Mucosa of stomach (tissue), 1 donor: ENCODE measurements at regions not wholly inside any gene's neighbourhood (a gene's known extent, or its start where the extent isn't known, plus 50 kb on each side); places are given as distances from the start of the nearest gene placed in this dataset.
"Not testable (repeated sequence)": the region's sequence is repeated elsewhere in the genome, so short reads cannot be mapped to it uniquely, and the experiment has no call there.

Source experiments
- H3K27me3 ChIP-seq: one replicate; pipeline ENCODE4 v1.7.0; 2013; ENCODE audit warnings: mild to moderate bottlenecking, low read length; ENCODE audit not compliant: control insufficient read depth, insufficient read depth
- H3K36me3 ChIP-seq: one replicate; pipeline ENCODE4 v1.7.0; 2013; ENCODE audit warnings: low read length; ENCODE audit not compliant: control insufficient read depth, insufficient read depth
- H3K4me1 ChIP-seq: one replicate; pipeline ENCODE4 v1.7.0; 2013; ENCODE audit warnings: mild to moderate bottlenecking, low read length; ENCODE audit not compliant: control insufficient read depth, insufficient read depth
- H3K4me3 ChIP-seq: one replicate; pipeline ENCODE4 v1.7.0; 2013; ENCODE audit warnings: low read length
- H3K9ac ChIP-seq: one replicate; pipeline ENCODE4 v1.7.0; 2013; ENCODE audit warnings: mild to moderate bottlenecking, low read length, moderate library complexity
- H3K9me3 ChIP-seq: one replicate; pipeline ENCODE4 v1.7.0; 2013; ENCODE audit warnings: mild to moderate bottlenecking, low read length, moderate library complexity; ENCODE audit not compliant: control insufficient read depth
- donor health status: Pancreatic carcinoma.

DNA sequence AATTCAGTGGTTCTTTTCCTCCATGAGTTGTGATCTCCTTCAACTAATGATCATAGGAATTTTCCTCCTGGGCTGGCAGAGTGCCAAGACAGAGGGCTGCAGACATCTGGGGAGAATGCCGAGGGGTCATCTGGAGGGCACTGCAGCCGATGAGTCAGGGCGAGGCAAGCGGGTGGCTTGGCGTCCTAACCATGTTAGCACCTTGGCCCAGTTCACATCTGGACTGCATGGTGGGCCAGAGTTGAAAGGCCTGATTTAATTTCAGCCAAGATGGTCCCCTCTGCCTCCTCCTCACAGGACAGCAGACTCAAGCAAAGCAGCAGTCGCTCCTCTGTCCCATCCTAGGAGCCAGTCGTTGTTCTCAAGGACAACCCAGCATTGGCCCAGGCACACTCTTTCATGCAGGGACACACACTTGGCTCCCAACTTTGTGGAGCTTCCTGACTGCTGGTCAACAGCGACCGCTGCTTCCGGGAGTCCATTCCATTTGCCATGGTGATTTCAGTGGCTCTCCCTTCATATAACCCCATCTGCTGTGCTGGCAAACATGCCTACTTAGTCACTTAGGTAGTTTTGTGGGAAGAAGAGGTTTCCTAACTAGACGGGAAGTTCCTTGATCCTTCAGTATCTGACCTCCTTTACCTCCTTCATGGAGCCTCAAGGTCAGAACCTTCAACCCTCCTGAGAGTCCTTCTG, 161.8 kb downstream of the TTC8 start:
- Histone ChIP-seq H3K4me3 (no peak overlapping the region), H3K27me3 (no peaks in the 10 kb centered on the region), H3K36me3 (no peaks in the 10 kb centered on the region), H3K9ac (no peak overlapping the region), H3K9me3 (no peaks in the 10 kb centered on the region), H3K4me1 (no peaks in the 10 kb centered on the region)

DNA sequence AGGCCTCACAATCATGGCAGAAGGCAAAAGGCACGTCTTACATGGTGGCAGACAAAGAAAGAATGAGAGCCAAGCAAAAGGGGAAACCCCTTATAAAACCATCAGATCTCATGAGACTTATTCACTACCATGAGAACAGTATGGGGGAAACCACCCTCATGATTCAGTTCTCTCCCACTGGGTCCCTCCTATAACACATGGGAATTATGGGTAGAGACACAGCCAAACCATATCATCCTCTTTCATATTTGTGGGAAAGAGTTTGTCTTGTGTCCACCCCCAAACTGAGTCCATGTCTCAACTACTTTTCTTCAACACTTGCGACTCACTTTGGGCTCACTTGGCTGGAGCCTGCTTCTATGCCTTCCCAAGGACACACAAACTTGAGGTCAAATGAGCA, 162.5 kb downstream of the TTC8 start:
- not testable (repeated sequence) for H3K9me3 ChIP-seq, H3K36me3 ChIP-seq, H3K4me3 ChIP-seq, H3K9ac ChIP-seq, H3K27me3 ChIP-seq, H3K4me1 ChIP-seq

DNA sequence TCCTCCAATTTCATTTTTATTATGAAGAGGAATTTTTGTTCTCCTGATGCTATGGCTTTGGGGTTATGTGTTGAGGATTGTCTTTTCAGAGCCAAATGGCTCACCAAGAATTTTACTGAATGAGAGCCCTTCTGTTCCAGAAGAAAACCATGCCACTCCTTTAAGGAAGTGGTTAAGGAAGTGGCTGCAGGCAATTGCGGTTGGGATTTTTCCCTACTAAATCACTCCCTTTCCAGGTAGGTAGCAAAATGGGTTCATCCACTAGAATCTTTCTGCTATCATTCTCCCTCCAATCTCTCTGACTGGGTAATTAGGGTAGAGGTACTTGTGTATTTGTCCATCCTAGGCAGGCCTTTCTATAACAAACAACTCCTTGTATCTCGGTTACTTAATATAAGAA, 163.1 kb downstream of the TTC8 start:
- H3K4me3 ChIP-seq: no peak overlapping the region
- no peaks in the 10 kb centered on the region for H3K4me1 ChIP-seq
- H3K27me3 ChIP-seq: no peaks in the 10 kb centered on the region
- no peaks in the 10 kb centered on the region for H3K9me3 ChIP-seq
- H3K9ac ChIP-seq: no peak overlapping the region
- no peaks in the 10 kb centered on the region for H3K36me3 ChIP-seq

DNA sequence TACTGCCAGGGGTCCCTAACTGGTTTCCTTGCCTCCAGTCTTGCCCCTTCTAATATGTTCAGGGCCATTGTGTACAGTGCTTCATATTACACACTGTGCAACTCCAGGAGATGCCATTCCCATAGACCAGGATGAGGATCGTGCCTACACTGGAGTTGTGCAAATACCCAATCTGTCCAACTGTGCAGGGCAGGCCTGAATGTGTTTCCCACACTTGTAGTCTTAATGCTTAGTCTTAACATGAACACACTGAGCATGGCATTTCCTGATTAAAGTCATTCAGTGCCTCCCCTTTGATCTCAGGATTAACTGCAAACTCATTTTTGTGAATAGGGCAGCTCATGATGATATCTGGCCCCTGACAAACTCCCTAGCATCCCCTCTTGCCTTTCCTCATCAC, 165.5 kb downstream of the TTC8 start:
- H3K9ac ChIP-seq: no peak overlapping the region

DNA sequence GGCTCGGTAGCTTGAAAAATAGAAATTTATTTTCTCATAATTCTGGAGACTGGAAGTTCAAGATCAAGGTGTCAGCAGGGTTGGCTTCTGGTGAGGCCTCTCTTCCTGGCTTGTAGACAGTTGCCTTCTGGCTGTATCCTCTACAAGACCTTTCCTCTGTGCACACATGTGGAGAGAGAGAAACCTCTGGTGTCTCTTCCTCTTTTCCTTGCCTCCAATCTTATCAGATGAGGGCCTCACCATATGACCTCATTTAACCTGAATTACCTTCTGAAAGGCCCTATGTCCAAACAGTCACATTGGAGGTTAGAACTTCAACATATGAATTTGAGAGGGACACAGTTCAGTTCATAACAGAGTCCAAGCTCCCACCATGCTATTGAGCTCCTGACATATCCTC, 166.4 kb downstream of the TTC8 start:
- Histone ChIP-seq H3K9me3 (no peaks in the 10 kb centered on the region), H3K36me3 (no peaks in the 10 kb centered on the region), H3K4me1 (no peaks in the 10 kb centered on the region), H3K27me3 (no peaks in the 10 kb centered on the region), H3K9ac (no peak overlapping the region), H3K4me3 (no peak overlapping the region)

More for the DNA sequence above, 165.5 kb downstream of the TTC8 start:
- Histone ChIP-seq H3K4me1 (no peaks in the 10 kb centered on the region), H3K4me3 (no peak overlapping the region), H3K27me3 (no peaks in the 10 kb centered on the region), H3K36me3 (no peaks in the 10 kb centered on the region), H3K9me3 (no peaks in the 10 kb centered on the region)

DNA sequence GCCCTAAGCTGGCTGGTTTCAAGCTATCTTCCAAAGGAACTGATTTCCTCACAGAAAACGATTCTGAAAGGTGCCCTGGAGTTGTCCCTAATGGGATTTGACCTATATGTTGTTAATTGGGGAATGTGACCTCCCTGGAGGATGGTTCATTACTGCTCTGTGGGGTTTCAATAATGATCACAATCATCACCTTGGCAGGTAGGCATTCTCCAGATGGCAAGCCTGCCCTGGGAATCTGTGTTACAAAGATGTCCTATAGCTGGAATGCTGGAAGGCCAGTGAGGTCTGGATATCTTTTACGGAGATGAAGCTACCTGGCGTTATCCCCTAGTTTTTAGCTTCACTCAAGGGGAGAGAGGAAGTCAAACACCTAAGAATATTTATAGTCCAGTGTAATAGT, 167.6 kb downstream of the TTC8 start:
- H3K9me3 ChIP-seq: no peaks in the 10 kb centered on the region
- no peaks in the 10 kb centered on the region for H3K4me1 ChIP-seq
- no peaks in the 10 kb centered on the region for H3K36me3 ChIP-seq
- no peak overlapping the region for H3K4me3 ChIP-seq
- no peak overlapping the region for H3K9ac ChIP-seq
- H3K27me3 ChIP-seq: no peaks in the 10 kb centered on the region

DNA sequence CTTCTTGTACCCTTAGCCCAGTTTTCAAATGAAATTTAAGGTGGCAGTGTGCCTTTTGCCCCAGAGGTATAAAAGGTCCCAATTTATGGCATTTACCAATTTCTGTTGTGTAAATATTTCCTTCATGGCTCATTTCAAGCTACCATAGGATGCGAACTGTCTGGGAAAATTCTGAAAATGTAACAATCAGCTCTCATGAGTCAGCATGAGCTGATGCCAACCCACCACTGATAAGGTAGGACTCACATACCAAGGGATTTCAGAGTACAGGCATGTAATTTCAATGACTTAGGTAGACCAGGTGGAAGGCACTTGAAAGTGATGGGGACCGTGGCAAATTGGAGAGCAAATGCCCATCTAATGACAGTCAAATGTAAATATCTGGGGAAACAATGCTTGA, 169.5 kb downstream of the TTC8 start:
- Histone ChIP-seq H3K4me3 (no peak overlapping the region), H3K9me3 (no peaks in the 10 kb centered on the region), H3K4me1 (no peaks in the 10 kb centered on the region), H3K27me3 (no peaks in the 10 kb centered on the region), H3K36me3 (no peaks in the 10 kb centered on the region), H3K9ac (no peak overlapping the region)

DNA sequence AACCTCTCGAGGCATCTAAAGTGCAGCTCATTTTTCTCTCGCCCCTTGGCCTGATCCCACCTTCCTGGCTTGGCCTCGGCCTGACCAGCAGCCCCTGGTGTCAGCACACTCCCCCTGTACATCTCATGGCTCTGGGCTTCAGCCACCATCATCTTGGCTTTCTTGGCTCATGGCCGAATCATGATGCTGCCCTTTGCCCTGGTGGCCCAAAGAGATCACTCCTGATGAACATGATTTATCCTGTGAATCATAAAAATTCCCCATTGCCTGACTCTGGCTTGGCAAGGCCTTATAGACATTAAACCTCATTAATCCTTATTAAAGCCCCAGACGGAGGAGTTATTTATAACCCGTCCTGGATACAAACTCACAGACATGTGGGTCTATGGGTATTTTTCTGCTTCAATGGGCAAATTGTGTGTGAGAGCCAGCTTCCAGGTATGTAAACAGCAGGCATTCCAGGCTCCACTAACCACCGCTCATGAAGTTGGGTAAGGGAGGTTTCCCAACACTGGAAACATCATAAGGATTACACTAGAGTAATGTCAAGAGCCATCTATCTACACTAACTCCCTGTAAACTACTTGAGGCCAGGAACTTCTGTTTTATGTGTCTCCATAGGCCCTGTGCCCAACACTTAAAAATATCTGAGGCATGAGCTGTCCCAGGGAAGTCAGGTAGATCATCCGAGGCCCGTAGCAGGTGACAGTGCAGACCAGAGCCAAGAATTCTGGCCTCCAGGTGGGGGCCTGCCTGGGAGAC, 171.2 kb downstream of the TTC8 start:
- H3K4me1 ChIP-seq: peaks cover 4% of the 10 kb centered on the region
- no peak overlapping the region for H3K4me3 ChIP-seq
- no peaks in the 10 kb centered on the region for H3K27me3 ChIP-seq
- H3K36me3 ChIP-seq: no peaks in the 10 kb centered on the region
- no peak overlapping the region for H3K9ac ChIP-seq
- no peaks in the 10 kb centered on the region for H3K9me3 ChIP-seq

DNA sequence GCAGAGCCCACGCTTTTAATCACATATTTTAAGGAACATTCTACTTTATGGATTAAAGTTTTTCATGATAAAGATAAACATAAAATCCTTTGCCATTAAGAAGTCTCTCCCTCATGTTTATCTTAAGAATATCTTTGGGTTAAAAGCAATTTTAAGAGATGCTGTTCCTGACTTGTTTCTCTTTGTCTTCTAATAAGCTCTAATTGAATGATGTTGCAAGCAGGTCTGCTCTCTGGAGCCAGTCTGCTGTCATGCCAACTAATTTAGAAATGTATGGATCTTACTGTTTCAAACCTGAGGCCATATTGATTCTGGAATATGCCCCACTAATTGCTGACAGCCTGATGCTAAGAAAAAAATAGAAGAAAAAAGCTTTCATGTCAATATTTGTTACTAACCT, 173.6 kb downstream of the TTC8 start:
- Histone ChIP-seq H3K36me3 (no peaks in the 10 kb centered on the region), H3K4me1 (peaks cover 6% of the 10 kb centered on the region), H3K9ac (no peak overlapping the region), H3K9me3 (no peaks in the 10 kb centered on the region), H3K4me3 (no peak overlapping the region), H3K27me3 (no peaks in the 10 kb centered on the region)

DNA sequence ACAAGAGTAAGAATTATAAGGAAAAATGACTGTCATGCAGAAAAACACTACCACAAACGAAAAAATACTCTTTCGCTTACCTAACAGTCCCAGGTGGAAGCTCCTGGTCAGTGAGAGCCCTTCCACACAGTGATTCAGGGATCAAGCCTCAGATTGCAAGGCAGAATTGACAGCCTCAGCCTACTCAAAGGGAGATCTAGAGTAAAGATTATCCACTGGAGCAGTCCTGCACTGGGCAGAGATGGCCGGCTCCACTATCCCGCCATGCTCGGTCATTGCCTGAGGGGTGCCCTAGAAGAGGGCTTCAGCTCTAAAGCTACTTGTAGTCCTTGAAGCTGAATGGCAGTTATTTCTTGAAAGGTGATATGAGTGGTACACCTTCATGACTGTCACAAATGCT, 174.7 kb downstream of the TTC8 start:
- Histone ChIP-seq H3K9ac (no peak overlapping the region), H3K4me1 (peaks cover 6% of the 10 kb centered on the region), H3K4me3 (no peak overlapping the region), H3K9me3 (no peaks in the 10 kb centered on the region), H3K36me3 (no peaks in the 10 kb centered on the region), H3K27me3 (no peaks in the 10 kb centered on the region)

DNA sequence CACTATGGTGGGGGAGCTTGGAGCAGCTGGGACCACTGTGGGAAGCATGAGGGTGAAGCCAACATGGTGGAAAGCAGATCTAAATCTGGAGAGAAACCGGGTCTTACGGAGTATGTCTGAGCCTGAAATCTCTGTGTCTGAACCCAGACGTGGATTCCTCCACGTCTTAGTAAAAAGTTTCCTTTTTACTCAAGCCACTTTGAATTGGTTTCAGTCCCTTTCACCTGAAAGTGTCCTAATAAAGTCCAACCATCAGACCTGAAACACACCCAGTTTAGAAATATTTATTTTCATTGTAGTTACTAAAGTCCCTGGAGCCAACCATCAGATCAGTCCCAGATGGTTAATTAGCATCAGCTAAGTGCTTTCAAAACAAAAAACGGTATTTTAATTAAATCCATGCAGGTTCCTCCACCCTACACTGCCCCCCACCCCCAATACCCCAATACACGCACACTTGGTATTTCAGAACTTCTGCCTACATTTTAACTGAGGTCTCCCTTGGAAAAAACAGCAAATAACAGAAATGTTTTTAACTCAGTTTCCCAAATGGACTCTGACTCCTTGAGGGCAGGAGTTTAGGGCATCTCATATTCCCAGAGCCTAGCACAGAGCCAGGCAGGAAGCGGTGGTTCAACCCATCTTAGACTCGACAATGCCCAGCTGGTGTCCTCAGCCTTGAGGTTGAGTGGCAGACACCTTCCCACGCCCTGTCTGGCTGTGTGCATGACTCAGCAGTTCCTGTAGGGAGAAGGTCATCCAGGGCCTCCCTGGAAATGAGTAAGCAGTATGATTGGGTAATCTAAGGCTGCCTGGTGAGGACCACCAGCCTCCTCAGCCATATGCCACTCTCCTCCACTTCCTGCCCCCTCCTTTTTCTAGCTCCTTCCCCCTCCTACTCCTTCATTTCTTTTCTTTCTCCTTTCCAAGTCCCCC, 175.8 kb downstream of the TTC8 start:
- Histone ChIP-seq H3K4me1 (peaks cover 10% of the 10 kb centered on the region), H3K4me3 (no peak overlapping the region), H3K27me3 (no peaks in the 10 kb centered on the region), H3K9ac (no peak overlapping the region), H3K36me3 (no peaks in the 10 kb centered on the region), H3K9me3 (no peaks in the 10 kb centered on the region)

DNA sequence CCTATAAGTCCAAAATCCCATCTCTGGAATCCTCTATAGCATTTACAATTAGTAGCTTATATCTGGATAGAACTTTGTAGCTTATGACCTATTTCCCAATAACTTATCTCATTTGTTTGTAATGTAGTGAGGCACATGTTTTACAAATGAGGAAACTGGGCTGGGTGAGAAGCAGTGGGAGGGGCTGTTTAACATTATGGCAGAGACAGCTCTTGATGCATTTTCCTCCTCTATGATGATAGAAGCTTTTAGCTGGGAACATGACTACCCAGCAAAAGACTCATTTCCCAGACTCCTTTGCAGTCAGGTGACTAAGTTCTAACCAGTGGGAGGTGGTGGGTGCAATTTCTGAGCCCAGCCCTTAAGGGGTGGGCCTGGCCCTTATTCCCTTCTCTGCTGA, 179.7 kb downstream of the TTC8 start:
- Histone ChIP-seq H3K27me3 (no peaks in the 10 kb centered on the region), H3K4me3 (no peak overlapping the region), H3K9ac (no peak overlapping the region), H3K9me3 (no peaks in the 10 kb centered on the region), H3K4me1 (peaks cover 10% of the 10 kb centered on the region), H3K36me3 (no peaks in the 10 kb centered on the region)
